Peyer's patch (tissue), 4 donors: ENCODE measurements at regions not wholly inside any gene's neighbourhood (a gene's known extent, or its start where the extent isn't known, plus 50 kb on each side); places are given as distances from the start of the nearest gene placed in this dataset.
A peak's percentile ranks its signal among the peaks of the same experiment; 100 is the strongest.
"Not testable (repeated sequence)": the region's sequence is repeated elsewhere in the genome, so short reads cannot be mapped to it uniquely, and the experiment has no call there.

Source experiments
- DNase-seq, 3 donors: peaks; one replicate each; pipeline ENCODE4 v3.0.0-alpha.2; 2017 to 2019
- H3K27ac ChIP-seq, 4 donors: fragments of 200-600 bp; sonication (generic); one replicate each; pipeline ENCODE4 v1.5.1; 2016 to 2019
- H3K27me3 ChIP-seq, 2 donors: fragments of 200-600 bp; sonication (generic); one replicate each; pipeline ENCODE4 v1.5.1; 2019
- H3K36me3 ChIP-seq, 3 donors: fragments of 200-600 bp; sonication (generic); one replicate each; pipeline ENCODE4 v1.5.1; 2016 to 2019
- H3K4me1 ChIP-seq, 4 donors: fragments of 200-600 bp; sonication (generic); one replicate each; pipeline ENCODE4 v1.5.1; 2016 to 2019
- H3K4me3 ChIP-seq, 4 donors: fragments of 200-600 bp; sonication (generic); 1 replicate in 3 of 4; 2 replicates in 1 of 4; pipeline ENCODE4 v1.5.1; 2016 to 2019; ENCODE audit warnings: mild to moderate bottlenecking in 1 of 4
- H3K9me3 ChIP-seq, 4 donors: fragments of 200-600 bp; sonication (generic); one replicate each; pipeline ENCODE4 v1.5.1; 2016 to 2019; ENCODE audit warnings: mild to moderate bottlenecking in 1 of 4
- CTCF ChIP-seq, 6 experiments: fragments of 450-650 bp in 4 of 6; fragments of 200-600 bp in 2 of 6; sonication (generic) in 1 of 6; IDR thresholded peaks; one replicate each; pipeline ENCODE4 v1.5.1; 2017 to 2019; ENCODE audit warnings: antibody characterized with exemption in 6 of 6, mild to moderate bottlenecking in 3 of 6, moderate library complexity in 1 of 6
- POLR2A ChIP-seq, 2 donors: fragments of 450-650 bp; IDR thresholded peaks; one replicate each; pipeline ENCODE4 v1.5.1; 2017; ENCODE audit warnings: antibody characterized with exemption in 2 of 2, mild to moderate bottlenecking in 2 of 2, moderate library complexity in 2 of 2

GRCh38 chr9:124139001-124139400, 118.7 kb upstream of the NEK6 start:
- peak in 1 of 3 donors; percentile 43 for DNase-seq

GRCh38 chr9:124140941-124141568, 116.7 kb upstream of the NEK6 start:
- no peaks in the 10 kb centered on the region for H3K27me3 ChIP-seq
- no peak for DNase-seq
- peaks cover 0 to 5% (median 0%) of the 10 kb centered on the region in 4 donors for H3K4me1 ChIP-seq
- H3K36me3 ChIP-seq = no peaks in the 10 kb centered on the region
- no peaks in the 10 kb centered on the region for H3K9me3 ChIP-seq
- TF ChIP-seq POLR2A (IDR thresholded peaks at IDR 0.05) (no peak), CTCF (IDR thresholded peaks at IDR 0.05) (no peak)
- no peak overlapping the region for H3K4me3 ChIP-seq
- no peak overlapping the region for H3K27ac ChIP-seq

More at GRCh38 chr9:124139001-124139400, 118.7 kb upstream of the NEK6 start:
- Histone ChIP-seq H3K27ac (no peak overlapping the region), H3K27me3 (no peaks in the 10 kb centered on the region), H3K4me3 (no peak overlapping the region), H3K36me3 (no peaks in the 10 kb centered on the region), H3K9me3 (no peaks in the 10 kb centered on the region), H3K4me1 (no peaks in the 10 kb centered on the region)
- TF ChIP-seq POLR2A (IDR thresholded peaks at IDR 0.05) (no peak), CTCF (IDR thresholded peaks at IDR 0.05) (no peak)

GRCh38 chr9:124144561-124145123, 113.1 kb upstream of the NEK6 start:
- DNase-seq = peak in 1 of 3 donors; percentile 82
- not testable (repeated sequence) for H3K9me3 ChIP-seq, H3K36me3 ChIP-seq, H3K4me1 ChIP-seq, H3K27me3 ChIP-seq, H3K4me3 ChIP-seq
- TF ChIP-seq CTCF (IDR thresholded peaks at IDR 0.05) = peak in 3 of 6 experiments; percentile 46 to 53 (median 47)
- H3K27ac ChIP-seq = peak overlapping the region in 3 of 4 donors; percentile 40 to 77 (median 69)

- H3K36me3 ChIP-seq = no peaks in the 10 kb centered on the region
- no peaks in the 10 kb centered on the region for H3K27me3 ChIP-seq
- H3K27ac ChIP-seq = peak overlapping the region in 1 of 4 donors; percentile 60
- peak in 1 of 3 donors; percentile 51 for DNase-seq
- no peak overlapping the region for H3K4me3 ChIP-seq
- TF ChIP-seq POLR2A (IDR thresholded peaks at IDR 0.05) = no peak
- no peak for TF ChIP-seq CTCF (IDR thresholded peaks at IDR 0.05)
- H3K9me3 ChIP-seq = no peaks in the 10 kb centered on the region
- peaks cover 0 to 5% (median 0%) of the 10 kb centered on the region in 4 donors for H3K4me1 ChIP-seq
These were observed 111.7 kb upstream of the NEK6 start for GRCh38 chr9:124146031-124146561.

GRCh38 chr9:124149992-124150391, 107.8 kb upstream of the NEK6 start:
- DNase-seq = peak in 1 of 3 donors; percentile 38
- H3K27ac ChIP-seq = no peak overlapping the region
- no peak overlapping the region for H3K4me3 ChIP-seq
- H3K4me1 ChIP-seq = peaks cover 0 to 5% (median 0%) of the 10 kb centered on the region in 4 donors
- H3K36me3 ChIP-seq = no peaks in the 10 kb centered on the region
- no peaks in the 10 kb centered on the region for H3K9me3 ChIP-seq
- H3K27me3 ChIP-seq = no peaks in the 10 kb centered on the region
- TF ChIP-seq POLR2A (IDR thresholded peaks at IDR 0.05) (no peak), CTCF (IDR thresholded peaks at IDR 0.05) (no peak)
